GM19372 (cell line): ENCODE measurements at regions not wholly inside any gene's neighbourhood (a gene's known extent, or its start where the extent isn't known, plus 50 kb on each side); places are given as distances from the start of the nearest gene placed in this dataset.

Experiments
- ATAC-seq: cut with Tn5 transposase; IDR thresholded peaks from one replicate; pipeline ENCODE4 v1.9.1; 2021; ENCODE audit warnings: mild to moderate bottlenecking, low read depth, moderate library complexity; ENCODE audit not compliant: unreplicated experiment

- ATAC-seq = no peak
Observed at GRCh38 chr1:34590211-34590623, 164.6 kb upstream of the GJB5 start.

GRCh38 chr1:34591751-34592629 lies 162.9 kb upstream of the GJB5 start:
- ATAC-seq = no peak

- ATAC-seq = no peak
Observed at GRCh38 chr1:34597877-34598514, 156.9 kb upstream of the GJB5 start.

GRCh38 chr1:34602907-34603306 lies 151.9 kb upstream of the GJB5 start:
- no peak for ATAC-seq

- ATAC-seq = no peak
Observed at GRCh38 chr1:34603594-34603993, 151.3 kb upstream of the GJB5 start.

GRCh38 chr1:34606504-34606903 lies 148.3 kb upstream of the GJB5 start:
- no peak for ATAC-seq

- ATAC-seq = no peak
Observed at GRCh38 chr1:34610063-34610462, 144.8 kb upstream of the GJB5 start.

- ATAC-seq = no peak
Observed at GRCh38 chr1:34611571-34611970, 143.3 kb upstream of the GJB5 start.

GRCh38 chr1:34612091-34612827 lies 142.6 kb upstream of the GJB5 start:
- ATAC-seq = no peak

- no peak for ATAC-seq
Observed at GRCh38 chr1:34617321-34618118, 137.3 kb upstream of the GJB5 start.

- no peak for ATAC-seq
Observed at GRCh38 chr1:34618381-34618780, 136.5 kb upstream of the GJB5 start.

GRCh38 chr1:34619256-34619655 lies 135.6 kb upstream of the GJB5 start:
- ATAC-seq = no peak

GRCh38 chr1:34621916-34622315 lies 132.9 kb upstream of the GJB5 start:
- ATAC-seq = no peak

GRCh38 chr1:34625521-34626015 lies 129.3 kb upstream of the GJB5 start:
- ATAC-seq = no peak

GRCh38 chr1:34627465-34628240 lies 127.2 kb upstream of the GJB5 start:
- no peak for ATAC-seq

GRCh38 chr1:34631126-34631525 lies 123.7 kb upstream of the GJB5 start:
- ATAC-seq = no peak

- no peak for ATAC-seq
Observed at GRCh38 chr1:34639701-34640100, 115.1 kb upstream of the GJB5 start.

- no peak for ATAC-seq
Observed at GRCh38 chr1:34640654-34641401, 114.0 kb upstream of the GJB5 start.

- no peak for ATAC-seq
Observed at GRCh38 chr1:34642679-34643078, 112.2 kb upstream of the GJB5 start.
